ENCODE measurements at regions not wholly inside any gene's neighbourhood (a gene's known extent, or its start where the extent isn't known, plus 50 kb on each side); places are given as distances from the start of the nearest gene placed in this dataset.
A peak's percentile ranks its signal among the peaks of the same experiment; 100 is the strongest.

GRCh38 chr17:79501910-79502309 lies 108.9 kb downstream of the RBFOX3 start:
- no peak for DNase-seq

DNA sequence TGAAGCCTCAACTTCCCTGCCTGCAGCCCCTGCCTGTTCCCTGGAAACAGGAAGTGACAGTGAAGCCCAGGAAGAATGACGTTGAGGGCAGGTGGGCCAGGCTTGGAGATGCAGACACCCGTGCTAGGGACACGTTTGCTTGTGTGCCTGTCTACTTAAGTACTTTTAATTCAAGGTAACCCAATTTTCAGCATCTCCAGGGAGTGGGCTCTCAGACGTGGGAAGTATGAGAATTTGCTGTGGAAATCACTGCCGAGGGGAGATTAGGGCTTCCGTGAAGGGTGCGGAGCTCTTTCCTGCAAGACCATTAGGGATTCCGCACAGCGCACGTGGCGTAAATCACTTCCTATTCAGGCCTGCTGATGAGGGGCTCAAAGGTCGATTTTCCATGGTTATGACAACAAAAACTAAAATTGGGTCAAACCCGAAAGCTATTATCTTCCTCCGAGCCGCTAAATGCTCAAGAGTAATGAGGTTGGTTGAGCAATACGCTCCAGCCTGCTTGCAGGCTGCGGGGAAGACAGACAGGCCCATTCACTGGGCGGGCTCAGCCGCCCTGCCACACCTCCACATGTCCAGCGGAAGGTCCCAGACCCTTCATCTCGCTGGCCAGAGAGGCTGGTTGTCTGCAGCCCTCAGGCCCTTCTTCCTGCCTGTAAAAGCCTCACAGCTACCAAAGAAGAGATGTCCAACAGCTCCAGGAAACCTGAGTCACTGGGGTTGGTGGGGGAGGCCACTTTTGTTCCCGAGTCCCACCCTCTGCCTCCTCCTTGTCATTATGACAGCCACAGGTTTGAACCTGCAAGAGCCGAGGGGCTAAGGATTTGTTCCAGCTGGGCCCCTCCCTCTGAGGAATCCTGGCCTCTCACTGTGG lies 109.9 kb downstream of the RBFOX3 start:
- DNase-seq, result no peak

DNA sequence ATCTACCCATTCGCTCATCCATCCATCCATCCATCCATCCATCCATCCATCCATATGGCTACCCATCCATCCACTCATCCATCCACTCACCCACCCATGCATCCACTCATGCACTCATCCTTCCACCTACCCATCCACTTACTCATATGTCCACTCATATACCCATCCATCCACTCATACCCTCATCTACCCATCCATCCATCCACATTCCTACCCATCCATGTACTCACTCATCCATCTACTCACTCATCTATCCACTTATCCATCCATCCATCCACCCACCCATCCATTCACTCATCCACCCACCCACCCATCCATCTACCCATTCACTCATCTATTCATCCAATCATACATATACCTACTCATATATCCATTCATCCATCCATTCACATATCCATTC lies 112.0 kb downstream of the RBFOX3 start:
- DNase-seq, result no peak

- no peak for DNase-seq
Measured at GRCh38 chr17:79497777-79498348, 113.0 kb downstream of the RBFOX3 start.

DNA sequence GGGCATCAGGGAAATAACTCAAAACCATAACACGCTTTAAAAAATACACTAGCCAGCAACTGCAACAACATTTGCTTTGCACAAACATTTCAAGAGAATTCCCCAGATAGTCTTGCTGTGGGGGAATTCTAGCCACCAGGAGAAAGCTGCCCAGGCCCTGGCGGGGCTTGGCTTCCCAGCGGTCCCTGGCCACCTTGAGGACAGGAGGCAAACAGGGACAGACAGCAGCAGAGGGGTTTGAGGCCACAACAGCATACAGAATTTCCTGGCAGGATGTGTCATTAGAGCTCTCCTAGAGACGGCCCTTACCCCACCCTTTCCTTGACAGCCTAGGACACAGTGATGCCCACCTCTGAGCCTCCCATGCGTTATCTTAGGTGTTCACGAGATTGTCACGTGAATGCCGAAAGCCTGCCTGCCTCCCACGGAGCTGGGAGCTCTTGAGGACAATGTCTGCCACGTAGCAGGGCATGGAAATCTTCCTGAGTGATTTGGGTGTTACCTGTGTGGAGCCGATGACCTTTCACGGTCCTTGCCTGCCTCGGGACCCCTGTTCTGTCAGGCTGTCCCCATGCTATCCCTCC lies 114.3 kb downstream of the RBFOX3 start:
- DNase-seq, result no peak

DNA sequence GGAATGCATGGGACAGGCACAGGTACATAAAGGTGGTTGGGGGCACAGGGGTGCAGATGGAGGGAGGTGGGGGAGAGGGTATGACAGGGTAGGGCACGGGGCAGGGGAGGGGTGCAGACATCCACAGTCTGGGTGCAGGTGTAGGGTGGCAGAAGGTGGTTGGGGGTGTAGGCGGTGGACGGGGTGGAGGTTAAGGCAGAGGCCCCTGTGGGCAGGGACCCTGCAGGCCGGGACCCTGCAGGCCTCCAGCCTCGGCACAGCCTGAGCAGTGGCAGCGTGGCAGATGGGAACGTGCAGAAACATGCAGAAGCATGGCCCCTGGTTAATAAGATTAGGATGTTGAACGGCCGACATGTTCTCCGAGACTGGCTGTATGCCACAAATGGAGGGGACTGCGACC lies 115.2 kb downstream of the RBFOX3 start:
- no peak for DNase-seq

GRCh38 chr17:79491006-79491405 lies 119.8 kb downstream of the RBFOX3 start:
- no peak for DNase-seq

DNA sequence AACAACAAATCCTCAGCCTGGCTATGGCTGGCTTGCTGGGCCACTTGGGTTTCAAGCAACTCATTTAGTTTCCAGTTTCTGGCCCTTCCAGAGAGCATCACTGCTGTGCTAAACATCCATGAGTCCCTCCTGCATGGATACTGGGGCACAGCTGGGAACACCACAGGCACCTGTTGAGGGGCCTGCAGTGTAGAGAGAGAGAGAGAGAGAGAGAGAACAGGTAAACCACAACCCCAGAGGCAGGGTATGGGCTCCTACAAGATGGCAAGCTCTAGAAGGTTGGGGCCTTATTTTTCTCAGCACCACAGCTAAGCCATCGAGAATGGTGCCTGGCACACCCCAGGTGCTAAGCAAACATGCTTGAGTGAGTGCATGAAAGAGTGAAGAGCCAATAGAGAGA lies 120.3 kb downstream of the RBFOX3 start:
- no peak for DNase-seq

DNA sequence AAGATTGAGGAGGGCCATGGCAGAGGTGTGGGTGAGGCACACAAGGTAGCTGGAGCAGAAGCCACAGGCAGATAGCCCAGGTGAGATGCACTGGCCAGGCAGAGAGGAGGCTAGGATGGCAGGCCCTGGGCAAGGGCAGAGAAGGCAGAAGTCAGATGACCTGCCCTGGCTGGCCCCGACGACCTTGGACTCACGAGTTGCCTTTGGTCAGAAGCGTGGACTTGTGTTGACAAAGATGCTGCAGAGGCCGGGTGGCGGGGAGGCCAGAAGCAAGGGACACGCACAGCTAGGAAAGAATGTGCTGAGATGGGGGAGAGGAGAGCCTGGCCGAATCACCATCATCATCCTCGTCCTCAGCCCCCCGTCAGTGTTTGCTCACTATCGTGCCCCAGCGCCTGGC lies 123.7 kb downstream of the RBFOX3 start:
- DNase-seq, result no peak

GRCh38 chr17:79485991-79486390 lies 124.9 kb downstream of the RBFOX3 start:
- DNase-seq, result no peak

DNA sequence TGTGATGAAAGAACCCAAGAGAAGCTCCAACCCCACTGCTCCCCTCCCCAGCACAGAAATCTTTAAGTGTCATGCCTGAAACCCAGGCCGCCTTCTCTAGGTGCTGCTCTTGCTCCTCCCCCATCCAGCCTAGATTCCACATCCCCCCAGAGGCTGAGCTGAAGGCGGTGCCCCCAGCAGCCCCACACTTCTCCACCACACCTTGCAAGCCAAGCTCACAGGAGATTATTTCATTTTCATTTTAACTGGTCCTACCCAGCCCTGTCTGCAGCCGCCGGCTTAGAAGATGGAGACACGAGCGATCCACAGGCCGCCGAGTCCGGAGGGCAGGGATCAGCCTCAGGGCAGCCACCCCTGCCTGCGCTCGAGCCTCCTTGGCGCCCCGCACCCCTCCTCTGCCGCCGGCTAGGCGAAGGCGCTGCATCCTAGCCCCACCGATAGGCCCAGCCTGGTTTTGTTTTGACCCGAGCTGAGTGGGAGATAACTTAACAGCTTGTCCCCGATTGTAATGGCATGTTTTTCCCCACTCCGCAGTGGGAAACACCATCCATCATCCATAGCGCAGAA lies 125.3 kb downstream of the RBFOX3 start:
- no peak for DNase-seq

GRCh38 chr17:79484600-79485418 lies 126.0 kb downstream of the RBFOX3 start:
- DNase-seq, result no peak

DNA sequence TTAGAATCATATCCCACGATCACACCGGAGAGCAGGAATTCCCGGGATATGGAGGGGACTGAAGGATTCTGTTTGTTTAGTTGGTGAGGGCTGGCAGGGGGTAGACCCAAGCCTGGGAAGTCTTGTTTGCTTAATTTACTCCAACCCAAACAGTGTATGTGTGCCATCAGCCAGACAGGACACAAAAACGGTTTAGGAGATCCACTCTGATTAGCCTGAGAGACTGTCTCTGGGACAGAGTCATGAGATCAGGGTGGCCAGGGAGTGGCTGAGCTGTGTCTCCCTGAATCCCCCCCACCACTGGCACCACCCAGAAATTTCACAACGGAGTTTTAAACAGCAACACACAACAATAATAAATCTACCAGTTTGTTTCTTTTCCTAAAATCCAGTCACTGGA lies 127.0 kb downstream of the RBFOX3 start:
- DNase-seq, result no peak

- DNase-seq, result no peak
Measured at GRCh38 chr17:79482727-79483521, 127.9 kb downstream of the RBFOX3 start.

- no peak for DNase-seq
Measured at GRCh38 chr17:79479876-79480275, 131.0 kb downstream of the RBFOX3 start.

DNA sequence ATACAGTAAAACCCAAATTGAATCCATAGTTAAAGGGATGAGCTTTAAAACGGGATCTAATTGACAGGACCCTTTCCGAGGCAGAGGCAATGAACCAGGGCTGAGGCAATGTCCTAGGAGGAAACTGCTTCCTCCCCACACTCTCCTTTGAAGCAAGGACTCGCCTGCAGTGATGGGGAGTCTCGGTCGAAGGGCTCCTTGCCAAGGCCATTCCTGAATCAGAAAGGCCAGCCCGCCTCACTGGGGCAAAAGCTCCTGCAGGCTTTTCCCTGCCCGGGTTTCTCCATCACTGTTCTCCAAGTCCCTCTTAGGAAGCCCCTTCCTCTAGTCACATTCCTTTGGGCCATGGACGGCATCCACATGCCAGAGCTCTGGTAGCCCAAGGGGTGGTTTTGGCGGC lies 132.0 kb downstream of the RBFOX3 start:
- no peak for DNase-seq

- peak; percentile 26 for DNase-seq
Measured at GRCh38 chr17:79478051-79478461, 132.8 kb downstream of the RBFOX3 start.

DNA sequence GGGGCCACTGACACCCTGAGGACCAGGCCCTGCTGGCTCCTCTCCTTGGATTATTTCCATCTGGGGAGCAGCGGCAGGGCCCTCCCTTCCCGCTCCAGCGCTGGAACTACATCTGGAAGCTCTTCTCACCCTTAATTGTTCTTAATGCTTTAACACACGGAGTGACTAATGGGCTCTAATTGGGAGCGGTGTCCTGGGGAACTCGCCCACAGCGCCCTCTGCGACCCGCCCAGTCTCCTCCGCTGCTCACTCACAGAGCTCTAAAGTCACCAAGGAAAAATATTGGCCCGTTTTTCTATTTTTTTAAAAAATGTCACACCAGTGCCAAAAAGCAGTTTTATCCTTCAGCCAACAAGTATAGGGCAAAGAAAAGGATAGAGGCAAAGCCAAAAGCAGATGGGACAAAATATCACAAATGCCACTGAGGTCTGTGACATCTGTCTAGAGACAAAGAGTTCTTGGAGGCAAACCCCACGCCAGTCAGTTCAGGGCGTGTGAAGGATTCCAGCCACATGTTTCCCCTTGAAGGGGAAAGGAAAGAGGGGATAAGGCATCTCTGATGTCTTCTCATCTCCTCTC lies 134.7 kb downstream of the RBFOX3 start:
- peak; percentile 14 for DNase-seq

- peak; percentile 40 for DNase-seq
Measured at GRCh38 chr17:79473876-79474440, 136.9 kb downstream of the RBFOX3 start.

DNA sequence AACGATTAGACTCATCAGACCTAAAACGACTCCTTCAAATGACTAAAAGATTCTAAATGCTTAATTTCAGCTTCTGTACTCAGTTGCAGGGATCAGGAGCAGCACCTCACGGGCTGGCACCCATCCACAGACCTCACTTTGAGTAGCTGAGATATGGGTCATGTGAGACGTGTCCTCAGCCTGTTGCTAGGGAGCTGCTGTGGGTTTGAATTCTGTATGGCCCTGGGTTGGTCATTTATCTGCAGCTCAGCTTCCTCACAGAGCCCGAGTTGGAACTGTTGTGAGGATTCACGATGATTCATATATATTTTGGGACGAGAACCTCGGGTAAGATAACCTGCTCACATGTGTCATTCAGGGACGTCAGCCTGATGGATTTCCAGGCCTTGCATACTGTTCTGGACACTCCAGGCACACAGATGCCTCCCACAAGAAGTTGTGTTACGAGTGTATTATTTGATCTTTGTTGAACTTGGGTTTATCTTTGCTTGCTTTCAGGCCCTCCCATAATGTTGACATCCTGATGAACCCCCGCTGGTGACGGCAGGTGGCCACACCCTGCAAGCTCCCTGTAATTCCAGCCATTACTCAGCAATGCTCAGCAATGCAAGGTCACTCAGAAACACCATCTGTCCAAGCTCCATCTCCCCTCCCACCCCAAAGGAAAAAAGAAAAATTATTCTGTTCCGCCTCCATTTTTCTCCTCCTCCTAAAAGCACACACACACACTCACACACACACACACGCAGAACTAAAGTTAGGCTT lies 137.6 kb downstream of the RBFOX3 start:
- DNase-seq, result peak; percentile 63
